ENCODE measurements at regions not wholly inside any gene's neighbourhood (a gene's known extent, or its start where the extent isn't known, plus 50 kb on each side); places are given as distances from the start of the nearest gene placed in this dataset.

DNA sequence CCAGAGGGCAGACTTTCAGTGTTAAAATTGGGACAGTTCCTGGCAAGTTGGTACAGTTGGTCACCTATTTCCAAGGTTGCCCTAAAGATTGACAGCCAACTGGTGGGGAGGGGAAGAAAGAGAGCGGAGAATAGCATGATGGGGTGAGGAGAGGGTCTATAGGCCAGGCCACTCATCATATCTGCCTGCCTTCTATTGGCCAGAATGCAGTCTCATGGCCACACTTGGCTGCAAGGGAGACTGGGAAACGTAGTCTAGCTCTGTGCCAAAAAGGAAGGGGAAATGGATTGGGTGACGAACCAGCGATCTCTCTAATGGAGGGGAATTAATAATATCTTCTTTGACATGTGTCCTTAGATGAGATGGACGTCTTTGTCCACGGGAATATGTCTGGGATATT is 197.4 kb upstream of the ATP6AP2 start:
- Histone ChIP-seq H3K9me3 (replicated peaks; ENCODE audit: control insufficient read depth, insufficient read depth, low read length) (no peaks in the 10 kb centered on the region), H3K27ac (ENCODE audit: insufficient read depth, low read depth, low read length) (no peak overlapping the region), H3K79me2 (ENCODE audit: control insufficient read depth, insufficient read depth, low read length) (no peaks in the 10 kb centered on the region), H3K4me1 (ENCODE audit: control insufficient read depth, extremely low read depth, insufficient read depth, low read length) (peaks cover 2% of the 10 kb centered on the region), H4K20me1 (replicated peaks; ENCODE audit: control insufficient read depth, extremely low read depth, insufficient read depth, low read length) (no peaks in the 10 kb centered on the region), H3K4me2 (ENCODE audit: insufficient read depth, low read length) (no peak overlapping the region), H3K9me1 (replicated peaks; ENCODE audit: control insufficient read depth, extremely low read depth, insufficient read depth, low read length) (no peaks in the 10 kb centered on the region), H2AFZ (ENCODE audit: low read depth, low read length) (no peak overlapping the region), H3K36me3 (ENCODE audit: control insufficient read depth in 2 of 2, extremely low read depth in 1 of 2, insufficient read depth in 2 of 2, low read length in 2 of 2) (no peaks in the 10 kb centered on the region), H3K4me3 (replicated peaks in 1 of 3; ENCODE audit: insufficient read depth in 1 of 3, low read depth in 1 of 3, low read length in 3 of 3) (no peak overlapping the region), H3K9ac (replicated peaks; ENCODE audit: extremely low read depth, insufficient read depth, low read length) (no peak overlapping the region), H3K27me3 (ENCODE audit: control insufficient read depth in 2 of 2, insufficient read depth in 2 of 2, low read length in 2 of 2) (no peaks in the 10 kb centered on the region)
- intact Hi-C loops (cut with micrococcal nuclease) = no loop called here
- ChIA-PET CTCF (no interaction called here), POLR2A (no interaction called here)
- FAIRE-seq (no peak), DNase-seq (ENCODE audit: low read depth, low spot score) (no peak)
- dilution Hi-C loops (cut with MboI; ENCODE audit: extremely low pct_ligation_motif_present, low sequenced_read_pairs) = no loop called here
- BruUV-seq (replicated peaks) = no TSS peak
- TF ChIP-seq JUN (IDR thresholded peaks at IDR 0.05; ENCODE audit: borderline replicate concordance, insufficient read depth, insufficient read length, low read depth) (no peak), POLR2A (IDR thresholded peaks at IDR 0.05; ENCODE audit: low read depth, low read length) (no peak), EZH2 (IDR thresholded peaks at IDR 0.05; ENCODE audit: borderline replicate concordance, low read depth, low read length, severe bottlenecking) (no peak), GATA2 (IDR thresholded peaks at IDR 0.05; ENCODE audit: insufficient read depth, insufficient read length, low read depth, low read length) (no peak), MYC (IDR thresholded peaks at IDR 0.05; ENCODE audit: low read depth, low read length) (no peak), POLR2AphosphoS5 (IDR thresholded peaks at IDR 0.05; ENCODE audit: insufficient read depth, low read depth, low read length) (no peak), FOS (IDR thresholded peaks at IDR 0.05; ENCODE audit: borderline replicate concordance, insufficient read depth, low read length) (no peak)
- TF ChIP-seq, protein P1, sequence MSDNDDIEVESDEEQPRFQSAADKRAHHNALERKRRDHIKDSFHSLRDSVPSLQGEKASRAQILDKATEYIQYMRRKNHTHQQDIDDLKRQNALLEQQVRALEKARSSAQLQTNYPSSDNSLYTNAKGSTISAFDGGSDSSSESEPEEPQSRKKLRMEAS (IDR thresholded peaks at IDR 0.05; ENCODE audit: insufficient read depth, insufficient read length) = no peak
- TF ChIP-seq, protein P2, sequence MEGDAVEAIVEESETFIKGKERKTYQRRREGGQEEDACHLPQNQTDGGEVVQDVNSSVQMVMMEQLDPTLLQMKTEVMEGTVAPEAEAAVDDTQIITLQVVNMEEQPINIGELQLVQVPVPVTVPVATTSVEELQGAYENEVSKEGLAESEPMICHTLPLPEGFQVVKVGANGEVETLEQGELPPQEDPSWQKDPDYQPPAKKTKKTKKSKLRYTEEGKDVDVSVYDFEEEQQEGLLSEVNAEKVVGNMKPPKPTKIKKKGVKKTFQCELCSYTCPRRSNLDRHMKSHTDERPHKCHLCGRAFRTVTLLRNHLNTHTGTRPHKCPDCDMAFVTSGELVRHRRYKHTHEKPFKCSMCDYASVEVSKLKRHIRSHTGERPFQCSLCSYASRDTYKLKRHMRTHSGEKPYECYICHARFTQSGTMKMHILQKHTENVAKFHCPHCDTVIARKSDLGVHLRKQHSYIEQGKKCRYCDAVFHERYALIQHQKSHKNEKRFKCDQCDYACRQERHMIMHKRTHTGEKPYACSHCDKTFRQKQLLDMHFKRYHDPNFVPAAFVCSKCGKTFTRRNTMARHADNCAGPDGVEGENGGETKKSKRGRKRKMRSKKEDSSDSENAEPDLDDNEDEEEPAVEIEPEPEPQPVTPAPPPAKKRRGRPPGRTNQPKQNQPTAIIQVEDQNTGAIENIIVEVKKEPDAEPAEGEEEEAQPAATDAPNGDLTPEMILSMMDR (IDR thresholded peaks at IDR 0.05; ENCODE audit: extremely low read depth in 1 of 2, insufficient read depth in 1 of 2, low read depth in 1 of 2, low read length in 2 of 2) = no peak

All from endothelial cell of umbilical vein (primary cell).